ENCODE measurements at regions not wholly inside any gene's neighbourhood (a gene's known extent, or its start where the extent isn't known, plus 50 kb on each side); places are given as distances from the start of the nearest gene placed in this dataset.

GRCh38 chr4:74874753-74875367 is 58.1 kb upstream of the PARM1 start:
- intact Hi-C loops (cut with micrococcal nuclease; ENCODE audit: unreplicated experiment): loop anchor here (10.0 kb wide), 1 partner anchor 590 kb away; no protein-coding TSS in a partner anchor
- no peaks in the 10 kb centered on the region for H3K4me1 ChIP-seq (ENCODE audit: control insufficient read depth, insufficient read depth, low read length)
- H3K27ac ChIP-seq (ENCODE audit: low read length): no peak overlapping the region
- ChIA-PET CTCF (interaction anchor here (1.1 kb wide), 1 partner anchor 179 kb away, joined by 3 read pairs; no protein-coding TSS in a partner anchor), POLR2A (no interaction called here)
- no TSS peak for BruUV-seq (replicated peaks)
- peak; percentile 45 for DNase-seq (ENCODE audit: low read depth, low spot score)
- H3K9me3 ChIP-seq (ENCODE audit: control insufficient read depth, insufficient read depth, low read depth, low read length): no peaks in the 10 kb centered on the region
- no peak for TF ChIP-seq SIN3A (IDR thresholded peaks at IDR 0.05; ENCODE audit: borderline replicate concordance, insufficient read depth, low read depth, low read length)
- TF ChIP-seq CTCF (IDR thresholded peaks at IDR 0.05): peak; percentile 77
- in situ Hi-C loops (cut with HindIII; ENCODE audit: low pct_unique_long_range_greater_than_20kb, low sequenced_read_pairs): no loop called here
- H3K36me3 ChIP-seq (ENCODE audit: control insufficient read depth, insufficient read depth, low read length): no peaks in the 10 kb centered on the region
- no peak overlapping the region for H3K4me3 ChIP-seq (ENCODE audit: low read depth in 2 of 2, low read length in 2 of 2)
- no peaks in the 10 kb centered on the region; the same call in 1 of the 2 replicates for H3K27me3 ChIP-seq (ENCODE audit: control insufficient read depth, insufficient read depth, low read length)
- peak; percentile 82 for ATAC-seq

DNA sequence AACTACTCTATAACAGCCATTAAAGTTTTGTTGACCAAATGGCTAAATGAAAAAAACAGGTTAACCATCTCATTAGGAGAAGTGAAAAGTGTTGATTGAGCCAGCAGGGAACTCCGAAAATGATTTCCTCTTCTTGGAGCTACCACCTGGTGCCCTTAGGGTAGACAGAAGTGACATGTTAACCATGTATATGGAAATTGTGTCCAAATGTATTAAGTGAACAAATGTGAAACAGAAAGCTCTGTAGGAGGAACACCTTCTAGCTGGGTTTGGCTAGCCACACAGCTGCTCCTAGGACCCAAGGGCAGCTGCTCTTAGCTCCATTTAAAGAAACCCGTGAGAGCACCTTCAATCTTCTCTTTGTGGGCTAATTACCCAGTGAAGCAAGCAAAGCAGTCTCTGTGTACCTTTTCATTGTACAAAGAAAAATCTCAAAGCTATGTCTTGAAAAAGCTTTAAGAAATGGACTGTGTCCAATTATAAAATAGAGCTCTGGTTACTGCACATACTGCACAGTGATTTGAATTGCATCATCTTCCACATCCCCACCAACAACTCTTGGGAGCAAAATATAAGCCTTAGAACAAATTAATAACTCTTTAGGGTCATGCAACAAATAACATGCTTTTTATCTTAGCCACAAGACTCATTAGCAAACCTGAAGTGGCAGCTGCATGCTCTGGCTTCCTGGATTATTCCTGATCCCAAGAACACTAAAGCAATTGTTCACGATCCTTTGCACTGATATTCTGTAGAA is 59.2 kb upstream of the PARM1 start:
- Histone ChIP-seq H3K27ac (ENCODE audit: low read length) (no peak overlapping the region), H3K27me3 (ENCODE audit: control insufficient read depth, insufficient read depth, low read length) (no peaks in the 10 kb centered on the region; the same call in 1 of the 2 replicates), H3K4me1 (ENCODE audit: control insufficient read depth, insufficient read depth, low read length) (no peaks in the 10 kb centered on the region), H3K9me3 (ENCODE audit: control insufficient read depth, insufficient read depth, low read depth, low read length) (no peaks in the 10 kb centered on the region), H3K36me3 (ENCODE audit: control insufficient read depth, insufficient read depth, low read length) (no peaks in the 10 kb centered on the region), H3K4me3 (ENCODE audit: low read depth in 2 of 2, low read length in 2 of 2) (no peak overlapping the region)
- CTCF ChIA-PET: no interaction called here
- intact Hi-C loops (cut with micrococcal nuclease; ENCODE audit: unreplicated experiment): loop anchor here (10.0 kb wide), 1 partner anchor 591 kb away; no protein-coding TSS in a partner anchor
- in situ Hi-C loops (cut with HindIII; ENCODE audit: low pct_unique_long_range_greater_than_20kb, low sequenced_read_pairs): no loop called here
- BruUV-seq (replicated peaks): no TSS peak
- TF ChIP-seq POLR2AphosphoS5 (IDR thresholded peaks at IDR 0.05; ENCODE audit: low read depth, low read length) (no peak), REST (IDR thresholded peaks at IDR 0.05; ENCODE audit: insufficient read depth in 1 of 2, low read depth in 2 of 2, low read length in 1 of 2) (no peak), SIN3A (IDR thresholded peaks at IDR 0.05; ENCODE audit: borderline replicate concordance, insufficient read depth, low read depth, low read length) (no peak), CTCF (IDR thresholded peaks at IDR 0.05) (no peak), TCF7L2 (IDR thresholded peaks at IDR 0.05; ENCODE audit: low read depth, low read length) (no peak)
- DNase-seq (ENCODE audit: low read depth, low spot score) (no peak), ATAC-seq (no peak)
- POLR2A ChIA-PET: no interaction called here

Measured in Panc1 (cell line).